ENCODE measurements at regions not wholly inside any gene's neighbourhood (a gene's known extent, or its start where the extent isn't known, plus 50 kb on each side); places are given as distances from the start of the nearest gene placed in this dataset.

- TF ChIP-seq CTCF (IDR thresholded peaks at IDR 0.05; ENCODE audit: extremely low read depth in 1 of 2, insufficient read depth in 1 of 2, low read depth in 1 of 2, low read length in 2 of 2) (no peak), POLR2A (IDR thresholded peaks at IDR 0.05; ENCODE audit: low read depth, low read length) (no peak), MAX (IDR thresholded peaks at IDR 0.05; ENCODE audit: insufficient read depth, insufficient read length) (no peak), JUN (IDR thresholded peaks at IDR 0.05; ENCODE audit: borderline replicate concordance, insufficient read depth, insufficient read length, low read depth) (no peak), EZH2 (IDR thresholded peaks at IDR 0.05; ENCODE audit: borderline replicate concordance, low read depth, low read length, severe bottlenecking) (no peak), MYC (IDR thresholded peaks at IDR 0.05; ENCODE audit: low read depth, low read length) (no peak), GATA2 (IDR thresholded peaks at IDR 0.05; ENCODE audit: insufficient read depth, insufficient read length, low read depth, low read length) (no peak)
These were observed 110.7 kb upstream of the FZD8 start for GRCh38 chr10:35752469-35753461.

Data from endothelial cell of umbilical vein (primary cell).